HG03045 (cell line): ENCODE measurements at regions not wholly inside any gene's neighbourhood (a gene's known extent, or its start where the extent isn't known, plus 50 kb on each side); places are given as distances from the start of the nearest gene placed in this dataset.

Experiments
- ATAC-seq: cut with Tn5 transposase; IDR thresholded peaks from one replicate; pipeline ENCODE4 v1.9.1; 2021; ENCODE audit warnings: mild to moderate bottlenecking, moderate library complexity; ENCODE audit not compliant: unreplicated experiment

- ATAC-seq, result no peak
Observed at GRCh38 chr13:81770868-81771505, 1430.1 kb upstream of the SPRY2 start.

- ATAC-seq, result no peak
Observed at GRCh38 chr13:81762449-81762848, 1421.5 kb upstream of the SPRY2 start.

- no peak for ATAC-seq
Observed at GRCh38 chr13:81760316-81760715, 1419.4 kb upstream of the SPRY2 start.

- ATAC-seq, result no peak
Observed at GRCh38 chr13:81757348-81757970, 1416.5 kb upstream of the SPRY2 start.

GRCh38 chr13:81745391-81745790, 1404.5 kb upstream of the SPRY2 start:
- ATAC-seq, result no peak

GRCh38 chr13:81738364-81738763, 1397.4 kb upstream of the SPRY2 start:
- no peak for ATAC-seq

- ATAC-seq, result no peak
Observed at GRCh38 chr13:81726037-81726726, 1385.3 kb upstream of the SPRY2 start.

- no peak for ATAC-seq
Observed at GRCh38 chr13:81722456-81722855, 1381.5 kb upstream of the SPRY2 start.

GRCh38 chr13:81721400-81721799, 1380.5 kb upstream of the SPRY2 start:
- ATAC-seq, result no peak

- no peak for ATAC-seq
Observed at GRCh38 chr13:81714513-81714912, 1373.6 kb upstream of the SPRY2 start.

- ATAC-seq, result no peak
Observed at GRCh38 chr13:81713201-81713600, 1372.3 kb upstream of the SPRY2 start.

GRCh38 chr13:81697826-81698225, 1356.9 kb upstream of the SPRY2 start:
- ATAC-seq, result no peak

- ATAC-seq, result no peak
Observed at GRCh38 chr13:81686877-81687276, 1346.0 kb upstream of the SPRY2 start.

- no peak for ATAC-seq
Observed at GRCh38 chr13:81683521-81683920, 1342.6 kb upstream of the SPRY2 start.

- no peak for ATAC-seq
Observed at GRCh38 chr13:81682081-81682630, 1341.2 kb upstream of the SPRY2 start.

GRCh38 chr13:81677857-81678256, 1336.9 kb upstream of the SPRY2 start:
- ATAC-seq, result no peak

GRCh38 chr13:81676008-81676407, 1335.1 kb upstream of the SPRY2 start:
- ATAC-seq, result no peak

- ATAC-seq, result no peak
Observed at GRCh38 chr13:81671064-81671463, 1330.1 kb upstream of the SPRY2 start.

- no peak for ATAC-seq
Observed at GRCh38 chr13:81670048-81670447, 1329.1 kb upstream of the SPRY2 start.

- no peak for ATAC-seq
Observed at GRCh38 chr13:81664872-81665271, 1323.9 kb upstream of the SPRY2 start.

GRCh38 chr13:81659984-81660383, 1319.1 kb upstream of the SPRY2 start:
- ATAC-seq, result no peak
